Mesendoderm (in vitro differentiated cells): ENCODE measurements at regions not wholly inside any gene's neighbourhood (a gene's known extent, or its start where the extent isn't known, plus 50 kb on each side); places are given as distances from the start of the nearest gene placed in this dataset.
A peak's percentile ranks its signal among the peaks of the same experiment; 100 is the strongest.

Experiments
- DNase-seq: peaks from one replicate; pipeline ENCODE4 v3.0.0; 2013
- H2AK5ac ChIP-seq: 2 replicates; pipeline ENCODE4 v1.6.1; 2013; ENCODE audit warnings: low read length, inconsistent platforms
- H2BK120ac ChIP-seq: 2 replicates; pipeline ENCODE4 v1.6.1; 2013; ENCODE audit warnings: low read depth, mild to moderate bottlenecking, low read length, moderate library complexity, mixed read lengths
- H2BK15ac ChIP-seq: replicated peaks from 2 replicates; pipeline ENCODE4 v1.6.1; 2013; ENCODE audit warnings: low read depth, mild to moderate bottlenecking, moderate library complexity
- H2BK5ac ChIP-seq: 2 replicates; pipeline ENCODE4 v1.6.1; 2013; ENCODE audit warnings: low read length, inconsistent platforms
- H3K18ac ChIP-seq: 2 replicates; pipeline ENCODE4 v1.6.1; 2013; ENCODE audit warnings: mild to moderate bottlenecking, low read length, mixed read lengths
- H3K23ac ChIP-seq: one replicate; pipeline ENCODE4 v1.6.1; 2013; ENCODE audit warnings: low read length
- H3K27ac ChIP-seq: 2 replicates; pipeline ENCODE4 v1.5.1; 2013; ENCODE audit warnings: low read depth, mild to moderate bottlenecking, inconsistent platforms, low read length, moderate library complexity
- H3K27me3 ChIP-seq: 2 replicates; pipeline ENCODE4 v1.6.1; 2013; ENCODE audit warnings: low read length, control low read depth, mild to moderate bottlenecking, inconsistent platforms; ENCODE audit not compliant: insufficient read depth, poor library complexity
- H3K36me3 ChIP-seq: 2 replicates; pipeline ENCODE4 v1.6.1; 2013; ENCODE audit warnings: low read length, inconsistent platforms; ENCODE audit not compliant: control insufficient read depth, insufficient read depth
- H3K4ac ChIP-seq: one replicate; pipeline ENCODE4 v1.6.1; 2013; ENCODE audit warnings: low read depth, mild to moderate bottlenecking, low read length, moderate library complexity
- H3K4me1 ChIP-seq: 2 replicates; pipeline ENCODE4 v1.6.1; 2013; ENCODE audit warnings: low read depth, low read length, inconsistent platforms; ENCODE audit not compliant: control insufficient read depth
- H3K4me2 ChIP-seq: 2 replicates; pipeline ENCODE4 v1.6.1; 2013; ENCODE audit warnings: low read length
- H3K4me3 ChIP-seq: 2 replicates; pipeline ENCODE4 v1.5.1; 2013; ENCODE audit warnings: mild to moderate bottlenecking, low read length
- H3K56ac ChIP-seq: one replicate; pipeline ENCODE4 v1.6.1; 2013; ENCODE audit warnings: low read length
- H3K79me1 ChIP-seq: 2 replicates; pipeline ENCODE4 v1.6.1; 2013; ENCODE audit warnings: low read length, inconsistent platforms
- H3K79me2 ChIP-seq: 2 replicates; pipeline ENCODE4 v1.6.1; 2013; ENCODE audit warnings: mild to moderate bottlenecking, low read length; ENCODE audit not compliant: control insufficient read depth, insufficient read depth
- H3K9ac ChIP-seq: 2 replicates; pipeline ENCODE4 v1.6.1; 2013; ENCODE audit warnings: low read length, inconsistent platforms
- H4K5ac ChIP-seq: one replicate; pipeline ENCODE4 v1.6.1; 2013; ENCODE audit warnings: low read length
- H4K8ac ChIP-seq: one replicate; pipeline ENCODE4 v1.6.1; 2013; ENCODE audit warnings: low read depth, mild to moderate bottlenecking, control low read depth, low read length, moderate library complexity
- WGBS: extraction: QIAGEN DNeasy Blood & Tissue Kit; methylation state at CpG from one replicate; pipeline ENCODE4 v1.1.7; 2013; ENCODE audit warnings: low lambda C conversion rate, missing lambda C conversion rate; ENCODE audit not compliant: insufficient coverage; ENCODE audit errors: extremely low coverage; 5-methylcytosine and 5-hydroxymethylcytosine counted together

DNA sequence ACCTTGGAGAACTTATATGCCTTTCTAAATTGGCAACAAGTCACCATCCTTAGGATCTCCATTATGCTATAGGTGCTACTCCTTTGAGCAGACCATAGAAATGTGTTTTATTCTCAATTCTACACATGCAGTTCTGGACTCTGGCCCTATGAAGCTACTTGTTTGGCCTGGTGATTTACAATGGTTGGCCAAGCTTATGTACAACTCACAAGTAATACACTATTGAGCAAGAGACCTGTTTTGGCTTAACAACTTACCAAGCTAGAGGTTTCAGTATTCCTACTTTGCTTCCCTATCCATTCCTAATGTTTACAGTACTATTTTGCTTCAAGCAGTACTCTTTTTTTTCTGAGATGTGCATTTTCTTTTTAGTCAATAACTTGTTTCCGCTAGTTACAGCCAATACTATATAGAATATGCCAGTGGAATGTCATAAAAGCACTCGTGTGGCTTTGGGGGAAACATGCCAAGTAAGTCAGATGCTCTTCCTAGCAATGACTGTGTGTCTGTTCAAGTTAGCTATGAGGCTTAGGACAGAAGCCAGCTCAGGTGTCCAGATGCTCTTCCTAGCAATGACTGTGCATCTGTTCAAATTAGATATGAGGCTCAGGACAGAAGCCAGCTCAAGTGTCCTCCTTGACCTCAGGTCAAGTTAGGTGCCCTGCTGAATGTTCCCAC lies 174.9 kb upstream of the SEMA6D start:
- H3K79me1 ChIP-seq = no peaks in the 10 kb centered on the region
- H2BK120ac ChIP-seq = no peak overlapping the region
- H3K9ac ChIP-seq = no peak overlapping the region
- H3K27me3 ChIP-seq = no peaks in the 10 kb centered on the region
- H3K4me1 ChIP-seq = no peaks in the 10 kb centered on the region
- H2BK15ac ChIP-seq = no peak overlapping the region
- no peak overlapping the region for H4K5ac ChIP-seq
- H3K4me2 ChIP-seq = no peak overlapping the region
- H3K18ac ChIP-seq = no peak overlapping the region
- H4K8ac ChIP-seq = no peak overlapping the region
- no CpG with 5 or more reads among the region's 2 CpGs for WGBS
- H3K27ac ChIP-seq = no peak overlapping the region
- no peak overlapping the region for H3K4me3 ChIP-seq
- no peaks in the 10 kb centered on the region for H3K79me2 ChIP-seq
- H2BK5ac ChIP-seq = no peak overlapping the region
- no peaks in the 10 kb centered on the region for H3K36me3 ChIP-seq
- no peak overlapping the region for H3K4ac ChIP-seq
- H3K23ac ChIP-seq = no peak overlapping the region
- no peak for DNase-seq
- no peak overlapping the region for H3K56ac ChIP-seq
- H2AK5ac ChIP-seq = no peak overlapping the region

DNA sequence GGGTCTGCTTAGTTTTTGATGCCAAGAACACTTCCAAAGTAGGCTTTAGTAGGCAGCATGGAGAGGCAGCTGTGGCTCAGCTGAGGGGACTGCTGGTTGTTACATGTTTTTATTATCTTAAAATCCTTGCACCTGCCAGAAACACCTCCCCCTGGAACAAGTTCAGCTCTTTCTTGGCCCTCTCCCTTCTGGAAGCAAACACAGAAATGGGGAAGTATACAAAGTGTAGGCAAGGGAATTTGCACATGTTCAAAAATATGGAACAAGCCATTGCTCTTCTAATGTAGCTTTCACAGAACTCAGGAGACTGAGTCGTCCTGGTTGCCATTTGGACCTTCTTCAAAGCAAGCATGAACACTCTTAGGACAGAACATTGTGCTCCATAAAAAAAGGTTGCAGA lies 169.1 kb upstream of the SEMA6D start:
- Histone ChIP-seq H3K18ac (no peak overlapping the region), H3K4me1 (no peaks in the 10 kb centered on the region), H3K4me3 (no peak overlapping the region), H4K8ac (no peak overlapping the region), H3K27ac (no peak overlapping the region), H3K4ac (no peak overlapping the region), H3K9ac (no peak overlapping the region), H2BK120ac (no peak overlapping the region), H3K56ac (no peak overlapping the region), H3K79me1 (no peaks in the 10 kb centered on the region), H4K5ac (no peak overlapping the region), H3K27me3 (no peaks in the 10 kb centered on the region), H2BK5ac (no peak overlapping the region), H3K4me2 (no peak overlapping the region), H3K79me2 (no peaks in the 10 kb centered on the region), H3K36me3 (no peaks in the 10 kb centered on the region), H2BK15ac (no peak overlapping the region), H3K23ac (no peak overlapping the region), H2AK5ac (no peak overlapping the region)
- DNase-seq = no peak
- no CpG with 5 or more reads among the region's 1 CpG for WGBS

DNA sequence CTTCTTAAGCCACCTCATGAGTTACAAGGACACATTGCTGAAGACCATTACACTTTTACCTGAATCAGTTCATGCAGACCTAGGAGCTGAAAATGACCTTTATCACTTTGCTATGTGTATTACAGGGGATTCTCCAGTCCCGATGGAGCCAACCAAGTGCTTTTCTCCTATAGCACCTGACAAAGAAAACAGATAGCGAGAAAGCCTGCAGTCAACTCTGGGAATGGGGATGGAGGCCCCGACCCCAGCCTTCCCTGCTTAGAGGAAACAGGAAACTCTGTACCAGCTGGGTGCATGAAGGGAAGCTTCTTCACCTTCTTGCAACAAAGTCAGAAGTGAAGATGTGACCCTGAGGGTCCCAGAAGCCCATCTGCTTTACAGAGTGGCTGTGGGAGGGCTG lies 168.3 kb upstream of the SEMA6D start:
- WGBS = no CpG with 5 or more reads among the region's 3 CpGs
- no peaks in the 10 kb centered on the region for H3K36me3 ChIP-seq
- no peak overlapping the region for H3K27ac ChIP-seq
- H3K4me2 ChIP-seq = no peak overlapping the region
- no peak overlapping the region for H3K23ac ChIP-seq
- no peak overlapping the region for H3K56ac ChIP-seq
- no peak overlapping the region for H4K5ac ChIP-seq
- no peaks in the 10 kb centered on the region for H3K4me1 ChIP-seq
- H3K27me3 ChIP-seq = no peaks in the 10 kb centered on the region
- H3K4me3 ChIP-seq = no peak overlapping the region
- no peak overlapping the region for H2BK15ac ChIP-seq
- no peak overlapping the region for H3K9ac ChIP-seq
- H3K18ac ChIP-seq = no peak overlapping the region
- H3K79me2 ChIP-seq = no peaks in the 10 kb centered on the region
- no peak overlapping the region for H2AK5ac ChIP-seq
- no peaks in the 10 kb centered on the region for H3K79me1 ChIP-seq
- H3K4ac ChIP-seq = no peak overlapping the region
- H2BK120ac ChIP-seq = no peak overlapping the region
- H4K8ac ChIP-seq = no peak overlapping the region
- H2BK5ac ChIP-seq = no peak overlapping the region
- DNase-seq = peak; percentile 68

DNA sequence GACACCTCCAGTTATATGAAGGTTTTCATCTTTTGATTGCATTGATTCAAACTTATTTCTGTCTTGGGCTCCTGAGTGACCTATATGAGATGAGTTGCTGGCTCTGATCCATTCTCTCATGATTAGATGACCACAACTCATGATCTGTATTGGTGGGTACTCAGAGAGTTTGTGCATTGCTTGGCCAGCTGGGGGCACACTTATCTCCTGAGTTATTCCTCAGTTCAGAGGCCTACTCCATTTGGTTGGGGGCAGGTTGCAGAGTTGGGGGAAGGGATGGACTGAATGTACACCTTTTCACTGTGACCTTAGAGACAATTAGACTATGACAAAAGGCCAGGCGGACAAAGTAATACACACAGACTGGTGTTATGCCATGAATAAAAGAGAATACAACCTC lies 166.2 kb upstream of the SEMA6D start:
- Histone ChIP-seq H2BK15ac (no peak overlapping the region), H3K4me1 (no peaks in the 10 kb centered on the region), H4K5ac (no peak overlapping the region), H3K4me3 (no peak overlapping the region), H2BK120ac (no peak overlapping the region), H3K27ac (no peak overlapping the region), H3K9ac (no peak overlapping the region), H3K79me2 (no peaks in the 10 kb centered on the region), H3K4me2 (no peak overlapping the region), H3K36me3 (no peaks in the 10 kb centered on the region), H3K23ac (no peak overlapping the region), H3K18ac (no peak overlapping the region), H3K27me3 (no peaks in the 10 kb centered on the region), H2BK5ac (no peak overlapping the region), H3K79me1 (no peaks in the 10 kb centered on the region), H3K56ac (no peak overlapping the region), H2AK5ac (no peak overlapping the region), H4K8ac (no peak overlapping the region), H3K4ac (no peak overlapping the region)
- WGBS = no CpG with 5 or more reads among the region's 1 CpG
- DNase-seq = peak; percentile 60

DNA sequence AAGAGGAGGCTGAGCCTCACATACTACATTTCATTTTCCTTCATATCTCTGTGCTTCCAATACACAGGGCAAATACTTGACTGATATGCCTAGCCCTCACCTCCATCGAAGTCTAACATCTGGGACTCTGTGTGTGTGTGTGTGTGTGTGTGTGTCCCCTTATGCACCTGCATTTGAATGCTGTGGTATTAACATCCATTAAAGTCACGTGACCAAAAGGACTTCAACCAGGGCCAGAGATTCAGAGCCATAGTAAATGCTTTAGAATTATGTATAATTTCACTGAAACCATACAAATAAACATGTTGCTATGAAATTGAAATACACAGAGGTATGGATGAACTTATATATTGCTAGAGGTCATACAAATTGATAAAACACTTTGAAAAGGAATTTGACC lies 165.8 kb upstream of the SEMA6D start:
- whole genome bisulfite sequencing = no CpG with 5 or more reads among the region's 2 CpGs
- no peak overlapping the region for H3K23ac ChIP-seq
- H2BK5ac ChIP-seq = no peak overlapping the region
- H3K56ac ChIP-seq = no peak overlapping the region
- no peak overlapping the region for H3K4ac ChIP-seq
- no peak overlapping the region for H2BK15ac ChIP-seq
- no peak overlapping the region for H4K5ac ChIP-seq
- H3K79me2 ChIP-seq = no peaks in the 10 kb centered on the region
- no peaks in the 10 kb centered on the region for H3K27me3 ChIP-seq
- no peak overlapping the region for H3K9ac ChIP-seq
- no peak overlapping the region for H2AK5ac ChIP-seq
- H3K79me1 ChIP-seq = no peaks in the 10 kb centered on the region
- no peak overlapping the region for H3K18ac ChIP-seq
- no peak overlapping the region for H2BK120ac ChIP-seq
- H4K8ac ChIP-seq = no peak overlapping the region
- H3K27ac ChIP-seq = no peak overlapping the region
- H3K4me2 ChIP-seq = no peak overlapping the region
- no peaks in the 10 kb centered on the region for H3K36me3 ChIP-seq
- no peak overlapping the region for H3K4me3 ChIP-seq
- no peaks in the 10 kb centered on the region for H3K4me1 ChIP-seq
- DNase-seq = no peak

DNA sequence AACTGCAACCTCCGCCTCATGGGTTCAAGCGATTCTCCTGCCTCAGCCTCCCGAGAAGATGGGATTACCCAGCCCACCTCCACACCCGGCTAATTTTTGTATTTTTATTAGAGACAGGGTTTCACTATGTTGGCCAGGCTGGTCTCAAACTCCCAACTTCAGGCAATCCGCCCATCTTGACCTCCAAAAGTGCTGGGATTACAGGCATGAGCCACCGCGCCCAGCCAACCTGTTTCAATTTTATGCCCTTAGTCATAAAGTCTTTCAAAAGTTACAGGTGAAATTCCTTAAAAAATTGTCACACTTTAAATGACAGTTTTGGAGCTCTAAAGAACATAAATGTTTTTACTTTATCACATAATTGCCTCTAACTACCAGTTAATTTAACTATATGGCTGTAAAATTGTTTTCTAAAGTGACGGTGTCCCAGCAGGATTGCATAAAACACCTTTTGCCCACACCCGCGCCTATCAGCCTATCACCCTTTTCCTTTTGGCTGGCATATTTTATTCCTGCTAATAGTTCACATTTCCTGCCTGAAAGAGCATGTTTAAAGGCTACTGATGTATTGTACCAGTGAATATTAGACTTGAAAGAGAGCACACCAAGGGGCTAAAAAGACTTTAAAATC lies 164.2 kb upstream of the SEMA6D start:
- Histone ChIP-seq H3K36me3 (no peaks in the 10 kb centered on the region), H2BK120ac (no peak overlapping the region), H3K4me3 (no peak overlapping the region), H3K23ac (no peak overlapping the region), H3K79me1 (no peaks in the 10 kb centered on the region), H2BK15ac (no peak overlapping the region), H3K27ac (no peak overlapping the region), H3K18ac (no peak overlapping the region), H2AK5ac (no peak overlapping the region), H3K4ac (no peak overlapping the region), H4K5ac (no peak overlapping the region), H4K8ac (no peak overlapping the region), H3K4me2 (no peak overlapping the region), H3K9ac (no peak overlapping the region), H3K27me3 (no peaks in the 10 kb centered on the region), H3K4me1 (no peaks in the 10 kb centered on the region), H3K56ac (no peak overlapping the region), H3K79me2 (no peaks in the 10 kb centered on the region), H2BK5ac (no peak overlapping the region)
- WGBS = no CpG with 5 or more reads among the region's 10 CpGs
- DNase-seq = no peak
